NCI-H524 treated with DMSO at 0.1 percent for 48 hours (cell line): ENCODE measurements at regions not wholly inside any gene's neighbourhood (a gene's known extent, or its start where the extent isn't known, plus 50 kb on each side); places are given as distances from the start of the nearest gene placed in this dataset.
"Not testable (repeated sequence)": the region's sequence is repeated elsewhere in the genome, so short reads cannot be mapped to it uniquely, and the experiment has no call there.

ENCODE experiments used
- DNase-seq: peaks from one replicate; lab custom pipeline; 2025; lab: John Stamatoyannopoulos, UW

DNA sequence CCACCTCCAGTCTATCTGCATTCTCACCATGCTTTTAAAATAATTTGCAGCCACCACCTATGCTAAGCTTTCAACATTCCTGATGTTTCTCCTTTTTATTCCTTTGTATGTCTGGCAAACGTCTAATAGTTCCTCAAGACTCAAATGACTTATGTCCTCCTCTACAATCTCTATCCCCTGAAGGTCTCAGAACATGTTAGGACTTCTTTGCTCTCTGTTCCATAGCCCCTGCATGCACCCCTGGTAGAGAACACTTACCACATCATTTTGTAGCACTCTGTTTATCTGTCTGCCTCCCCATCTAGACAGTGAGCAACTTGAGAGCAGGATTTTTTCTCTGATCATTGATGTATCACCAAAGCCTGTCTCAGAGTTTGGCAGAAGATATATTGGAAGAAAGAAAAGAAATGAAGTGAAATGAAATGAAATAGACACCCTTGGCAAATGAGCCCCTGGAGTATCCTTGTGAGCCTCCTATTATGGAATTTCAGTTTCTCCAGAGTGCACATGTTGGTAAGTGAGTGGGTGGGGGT, 1231.2 kb upstream of the FLRT2 start:
- DNase-seq: no peak

DNA sequence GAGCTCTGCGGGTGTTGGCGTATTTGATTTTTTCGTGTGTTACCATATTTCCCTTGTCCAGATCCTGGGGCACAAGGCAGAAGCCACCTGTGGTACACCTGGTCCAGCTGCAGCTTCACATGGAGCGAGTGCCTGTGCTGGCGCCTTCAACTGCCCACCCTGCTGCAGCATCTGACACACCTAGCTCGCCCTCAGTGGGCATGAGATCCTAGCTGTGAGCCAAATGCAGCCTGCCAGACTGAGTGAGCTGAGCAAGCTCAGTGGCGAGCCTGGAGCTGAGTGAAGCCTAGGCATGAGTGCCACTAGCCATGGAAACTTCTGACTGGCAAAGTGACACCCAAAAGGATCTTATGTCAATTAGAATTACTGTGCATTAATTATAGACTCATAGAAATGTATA, 1226.8 kb upstream of the FLRT2 start:
- no peak for DNase-seq

DNA sequence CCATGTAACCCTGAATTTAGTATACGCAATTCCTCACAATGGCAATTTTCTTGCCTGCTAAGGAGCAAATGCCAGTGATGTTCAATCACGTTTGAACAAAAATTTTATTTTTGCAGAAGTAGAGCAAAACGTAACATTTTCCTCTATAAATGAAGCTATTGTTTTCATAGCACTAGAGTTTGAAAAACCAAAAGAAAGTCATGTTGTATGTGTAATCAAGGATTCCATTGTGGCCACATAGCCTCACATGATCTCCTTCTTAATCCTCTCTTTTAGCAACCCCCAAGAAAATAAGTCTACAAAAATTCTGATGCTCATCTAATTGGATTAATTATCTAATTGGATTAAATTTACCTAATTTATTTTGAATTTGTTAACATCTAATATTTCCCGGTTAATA, 1217.4 kb upstream of the FLRT2 start:
- no peak for DNase-seq

DNA sequence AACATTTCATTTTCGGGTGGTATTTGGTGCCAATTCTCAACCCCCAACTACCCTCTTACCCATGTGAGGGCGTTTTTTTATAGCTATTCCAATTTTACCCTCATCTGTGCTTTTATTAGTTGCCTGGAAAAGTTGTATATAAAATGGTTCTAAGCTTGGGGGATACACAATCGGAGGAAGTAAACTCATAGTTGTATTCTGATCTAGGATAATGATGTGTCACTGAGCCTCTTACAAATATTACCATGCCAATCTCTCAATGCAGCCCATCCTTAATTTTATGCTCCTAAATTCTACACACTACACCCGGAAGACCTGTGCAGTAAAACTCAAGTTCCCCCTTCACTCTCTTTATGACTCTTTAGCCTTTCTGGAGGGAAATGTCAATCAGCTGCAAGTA, 1206.5 kb upstream of the FLRT2 start:
- no peak for DNase-seq

DNA sequence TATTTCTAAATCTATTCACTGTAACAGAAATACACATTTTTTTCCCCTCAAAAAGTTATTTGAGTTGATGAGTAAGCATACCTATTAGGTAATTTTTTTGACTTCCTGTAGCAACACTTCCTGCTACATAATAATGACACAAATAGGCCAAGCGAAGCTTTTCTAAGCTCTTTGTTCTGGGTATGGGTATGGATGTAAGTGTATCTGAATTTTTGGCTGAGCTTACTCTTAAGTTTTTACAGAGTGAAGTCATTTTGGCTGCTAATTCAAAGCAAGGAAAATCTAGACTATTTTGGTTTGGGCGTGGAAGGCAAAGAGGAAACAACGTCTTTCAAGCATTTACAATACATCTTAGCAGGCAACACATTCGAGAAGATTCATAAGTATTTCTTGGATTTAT, 1206.0 kb upstream of the FLRT2 start:
- no peak for DNase-seq

DNA sequence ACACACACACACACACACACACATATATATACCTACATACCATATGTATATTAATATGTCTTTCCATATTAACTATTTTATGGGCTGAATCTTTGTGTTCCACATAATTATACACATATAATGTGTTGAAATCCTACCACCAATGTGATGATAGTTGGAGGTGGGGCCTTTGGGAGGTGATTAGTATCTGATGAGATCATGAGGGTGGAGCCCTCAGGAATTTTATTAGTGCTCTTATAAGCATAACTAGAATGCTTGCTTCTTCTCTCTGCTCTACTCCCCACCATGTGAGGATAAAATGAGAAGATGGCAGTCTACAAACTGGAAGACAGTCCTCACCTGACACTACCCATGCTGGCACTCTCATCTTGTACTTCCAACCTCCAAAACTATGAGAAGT, 1193.5 kb upstream of the FLRT2 start:
- no peak for DNase-seq

DNA sequence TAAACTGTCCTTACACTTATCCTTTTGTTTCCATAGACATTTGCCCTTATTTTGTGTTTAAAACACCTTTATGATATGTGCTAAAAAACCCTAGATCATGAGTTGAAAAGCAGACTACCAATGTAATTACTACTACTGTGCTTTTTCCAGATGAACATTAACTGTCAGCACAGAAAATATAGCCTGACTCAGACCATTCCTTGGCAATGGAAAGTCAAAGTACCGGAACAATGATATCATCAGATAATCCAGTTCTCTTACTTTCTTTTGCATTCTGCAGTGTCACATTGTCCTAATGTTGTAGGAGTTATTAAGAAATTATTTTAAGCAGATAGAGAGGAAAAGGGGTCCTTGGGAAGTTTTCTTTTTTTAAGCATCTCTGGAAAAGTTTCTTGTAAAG, 1189.0 kb upstream of the FLRT2 start:
- DNase-seq: no peak

DNA sequence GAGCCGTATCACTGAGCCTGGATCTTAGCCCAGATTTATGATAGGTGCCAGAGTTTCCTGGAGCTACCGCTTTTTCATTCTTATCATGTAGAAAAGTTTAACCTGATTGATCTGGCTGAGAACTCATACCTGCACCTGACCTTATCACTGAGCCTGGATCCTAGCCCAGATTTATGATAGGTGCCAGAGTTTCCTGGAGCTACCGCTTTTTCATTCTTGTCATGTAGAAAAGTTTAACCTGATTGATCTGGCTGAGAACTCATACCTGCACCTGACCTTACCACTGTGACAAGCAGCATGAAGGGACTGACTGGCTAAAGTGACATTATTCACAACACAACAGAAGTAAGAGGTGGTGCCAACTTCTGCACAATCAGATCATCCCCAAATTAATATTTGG, 1188.1 kb upstream of the FLRT2 start:
- not testable (repeated sequence) for DNase-seq

DNA sequence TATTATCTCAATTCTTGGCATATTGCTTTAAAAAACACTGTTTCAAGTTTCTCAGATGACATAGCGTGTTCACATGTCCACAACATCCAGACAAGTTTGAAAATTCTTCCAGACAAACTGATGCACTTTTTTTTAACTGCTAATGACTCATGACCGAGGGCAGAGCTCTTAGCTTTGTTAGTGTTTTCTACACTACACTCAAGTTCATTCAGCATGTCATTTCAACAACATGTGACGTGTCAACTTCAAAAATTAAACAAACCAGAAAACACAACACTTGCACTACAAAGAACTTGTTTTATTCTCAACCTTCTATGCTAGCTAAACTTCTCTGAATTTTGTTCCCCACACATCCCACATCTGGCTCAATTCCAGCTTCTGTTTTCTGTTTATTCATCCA, 1186.3 kb upstream of the FLRT2 start:
- no peak for DNase-seq

DNA sequence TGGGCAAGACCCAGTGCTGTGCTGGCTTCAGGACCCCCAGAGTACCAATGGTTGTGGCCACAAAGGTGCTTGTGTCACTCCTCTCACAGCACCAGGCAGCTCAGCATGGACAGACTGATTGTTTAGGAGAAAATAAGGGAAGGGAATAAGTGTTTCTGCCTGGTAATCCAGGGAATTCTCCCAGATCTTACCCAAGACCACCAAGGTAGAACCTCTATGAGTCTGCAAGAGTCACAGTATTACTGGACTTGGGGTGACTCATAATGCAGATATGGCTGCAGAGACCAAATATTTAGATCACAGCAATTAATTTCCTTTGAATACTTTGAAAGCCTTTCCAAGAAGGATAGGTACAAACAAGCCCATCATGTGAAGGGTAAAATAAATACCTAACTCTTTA, 1178.3 kb upstream of the FLRT2 start:
- no peak for DNase-seq

DNA sequence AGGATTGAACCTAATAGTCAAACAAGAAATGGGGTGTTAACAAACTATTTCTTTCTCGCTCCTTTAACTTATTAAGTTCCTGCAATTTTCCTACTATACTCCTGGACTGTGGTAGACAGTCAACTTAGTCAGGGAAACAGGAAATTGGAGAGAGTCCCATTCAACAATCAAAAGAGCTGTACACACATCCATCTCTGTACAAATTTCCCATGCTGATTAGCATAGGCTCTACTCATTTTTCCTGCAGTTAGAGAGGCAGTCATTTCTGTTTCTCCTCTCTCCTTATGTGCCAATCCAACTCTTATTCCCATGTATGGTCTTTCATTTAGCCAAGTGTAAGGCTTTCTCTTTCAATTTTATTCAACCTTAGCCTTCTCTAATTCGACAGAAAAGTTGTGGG, 1168.5 kb upstream of the FLRT2 start:
- no peak for DNase-seq

DNA sequence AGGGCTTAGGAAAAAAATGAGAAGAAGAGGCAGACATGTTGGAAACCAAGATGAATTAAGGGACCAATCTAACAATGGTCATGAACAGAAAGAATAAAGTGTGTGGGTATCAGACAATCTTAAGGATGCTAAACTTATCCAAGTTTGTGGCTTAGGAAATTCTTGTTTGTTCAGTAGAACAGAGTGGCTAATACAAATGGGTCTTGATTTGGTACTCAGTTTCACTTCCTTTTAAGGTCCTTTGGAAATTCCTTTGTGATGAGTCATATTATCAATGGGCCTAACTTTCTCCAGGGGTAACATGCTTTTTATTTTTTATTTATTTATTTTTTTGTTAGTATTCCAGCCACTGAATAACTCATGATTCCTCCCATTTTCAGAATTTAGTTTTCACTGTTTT, 1154.7 kb upstream of the FLRT2 start:
- DNase-seq: no peak

DNA sequence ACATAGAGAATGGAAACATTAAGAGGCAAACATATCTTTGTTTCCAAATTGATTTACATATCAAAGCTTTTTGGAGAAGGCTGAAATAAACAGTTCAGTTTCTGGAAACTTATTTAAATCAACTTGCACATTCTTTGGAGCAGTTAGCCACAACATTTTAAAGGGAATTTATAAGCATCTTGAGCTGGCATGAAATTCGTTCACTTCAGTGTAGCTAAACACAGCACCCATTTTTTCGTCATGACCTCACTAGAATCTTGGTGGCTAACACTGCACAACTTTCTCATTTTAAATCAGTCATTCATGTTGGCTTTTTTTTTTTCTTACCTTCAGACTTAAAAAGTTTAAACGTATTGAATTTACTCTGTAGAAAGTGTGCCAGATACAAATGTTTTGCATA, 1139.9 kb upstream of the FLRT2 start:
- DNase-seq: no peak

DNA sequence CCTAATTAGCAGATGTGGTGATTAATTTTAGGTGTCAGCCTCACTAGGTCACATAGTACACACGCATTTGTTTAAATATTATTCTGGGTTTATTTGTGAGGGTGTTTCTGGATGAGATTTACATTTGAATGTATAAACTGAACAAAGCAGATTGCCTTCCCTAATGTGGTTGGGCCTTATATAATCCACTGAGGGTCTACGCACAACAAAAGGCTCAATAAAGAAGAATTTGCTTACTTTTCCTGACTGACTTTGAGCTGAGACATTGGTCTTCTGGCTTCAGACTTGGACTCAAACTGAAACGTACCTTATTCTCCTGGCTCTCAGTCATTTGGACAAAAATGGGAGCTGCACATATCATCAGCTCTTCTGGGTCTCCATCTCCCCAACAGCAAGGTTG, 1132.3 kb upstream of the FLRT2 start:
- no peak for DNase-seq

DNA sequence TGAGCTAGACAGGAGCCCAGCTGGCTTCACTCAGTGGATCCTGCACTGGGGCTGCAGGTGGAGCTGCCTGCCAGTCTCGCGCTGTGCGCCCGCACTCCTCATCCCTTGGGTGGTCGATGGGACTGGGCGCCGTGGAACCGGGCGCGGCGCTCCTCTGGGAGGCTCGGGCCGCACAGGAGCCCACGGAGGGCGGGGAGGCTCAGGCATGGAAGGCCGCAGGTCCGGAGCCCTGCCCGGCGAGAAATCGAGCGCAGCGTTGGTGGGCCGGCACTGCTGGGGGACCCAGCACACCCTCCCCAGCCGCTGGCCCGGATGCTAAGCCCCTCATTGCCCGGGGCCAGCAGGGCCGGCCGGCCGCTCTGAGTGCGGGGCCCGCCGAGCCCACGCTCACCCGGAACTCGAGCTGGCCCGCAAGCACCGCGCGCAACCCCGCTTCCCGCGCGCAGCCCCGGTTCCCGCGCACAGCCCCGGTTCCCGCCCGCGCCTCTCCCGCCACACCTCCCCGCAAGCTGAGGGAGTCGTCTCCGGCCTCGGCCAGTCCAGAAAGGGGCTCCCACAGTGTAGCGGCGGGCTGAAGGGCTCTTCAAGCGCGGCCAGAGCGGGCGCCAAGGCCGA, 1130.5 kb upstream of the FLRT2 start:
- no peak for DNase-seq

DNA sequence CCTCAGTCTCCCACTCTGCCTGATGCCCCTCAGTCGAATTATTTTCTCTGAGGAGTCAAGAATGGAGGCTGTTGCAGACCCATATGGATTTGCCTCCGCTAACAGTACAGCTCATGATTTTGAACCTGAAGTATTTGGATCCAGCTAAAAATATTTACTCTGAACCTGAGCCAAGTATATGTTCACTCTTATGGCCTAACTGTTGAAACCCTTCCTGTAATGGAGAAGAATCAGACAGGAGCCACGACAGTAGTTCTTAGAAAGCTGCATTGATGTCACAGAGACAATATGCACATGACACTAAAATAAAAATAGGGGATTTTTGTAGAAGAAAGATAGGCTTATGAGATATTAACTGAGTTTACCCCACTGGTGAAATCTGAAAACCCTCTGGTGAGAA, 1128.3 kb upstream of the FLRT2 start:
- DNase-seq: no peak

DNA sequence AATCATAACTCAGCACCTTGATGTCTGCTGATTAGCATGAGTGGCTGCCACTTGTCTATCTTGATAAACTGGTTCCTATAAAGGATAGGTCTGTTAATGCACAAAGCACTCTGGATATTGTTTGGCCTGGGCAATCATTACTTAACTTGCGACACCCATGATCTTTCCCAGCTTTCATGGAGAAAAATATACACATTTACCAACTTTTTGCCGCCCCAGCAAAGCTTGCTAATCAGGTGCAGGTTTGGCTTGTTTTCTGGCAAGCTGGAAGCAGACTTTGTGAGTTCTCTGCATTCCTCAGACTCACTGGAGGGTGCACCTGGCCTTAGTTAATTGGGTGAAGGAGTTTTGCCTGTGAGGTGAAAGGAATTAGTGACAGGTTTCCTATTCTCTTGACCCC, 1126.4 kb upstream of the FLRT2 start:
- no peak for DNase-seq

DNA sequence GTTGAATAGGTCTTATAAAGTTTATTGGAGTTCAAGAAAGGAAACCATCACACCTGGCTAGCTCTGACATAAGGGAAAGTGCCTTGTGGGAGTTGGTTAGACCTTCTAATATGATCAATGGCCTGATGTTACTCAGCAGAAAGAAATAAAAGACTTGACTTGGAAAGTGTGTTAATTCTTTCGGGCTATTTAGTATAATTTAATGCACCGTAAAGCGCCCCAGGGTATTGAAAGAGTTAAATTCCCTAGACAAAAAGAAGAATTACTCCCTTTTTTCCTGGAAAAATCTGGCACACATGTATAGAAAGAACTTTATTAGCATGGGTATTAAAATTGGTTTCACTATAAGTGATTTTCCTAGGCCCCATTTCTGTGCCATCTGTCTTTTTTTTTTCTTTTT, 1125.7 kb upstream of the FLRT2 start:
- DNase-seq: no peak

DNA sequence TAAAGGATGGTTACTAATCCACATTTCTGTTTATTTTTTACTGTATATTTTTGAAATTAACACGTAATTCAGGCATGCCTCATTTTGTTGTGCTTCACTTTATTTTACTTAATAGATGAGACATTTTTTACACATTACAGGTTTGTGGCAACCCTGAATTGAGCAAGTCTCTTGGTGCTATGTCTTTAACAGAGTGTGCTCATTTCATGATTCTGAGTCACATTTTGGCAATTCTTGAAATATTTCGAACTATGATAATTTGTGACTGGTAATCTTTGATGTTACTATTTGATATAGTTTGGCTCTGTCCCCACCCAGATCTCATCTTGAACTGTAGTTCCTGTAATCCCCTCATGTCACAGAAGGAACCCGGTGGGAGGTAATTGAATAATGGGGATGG, 1120.5 kb upstream of the FLRT2 start:
- DNase-seq: no peak

DNA sequence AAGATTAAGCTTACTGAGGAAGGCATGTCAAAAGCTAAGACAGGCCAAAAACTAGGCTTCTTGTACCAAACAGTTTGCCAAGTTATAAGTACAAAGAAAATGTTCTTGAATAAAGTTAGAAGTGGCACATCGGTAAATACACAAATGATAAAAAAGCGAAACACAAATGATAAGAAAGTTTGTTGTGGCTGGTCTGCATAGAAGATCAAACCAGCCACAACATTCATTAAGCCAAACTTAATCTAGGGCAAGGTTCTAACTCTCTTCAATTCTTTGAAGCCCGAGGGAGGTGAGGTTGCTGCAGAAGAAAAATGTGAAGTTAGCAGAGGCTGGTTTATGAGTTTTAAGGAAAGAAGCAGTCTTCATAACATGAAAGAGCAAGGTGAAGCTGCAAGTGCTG, 1119.6 kb upstream of the FLRT2 start:
- no peak for DNase-seq

DNA sequence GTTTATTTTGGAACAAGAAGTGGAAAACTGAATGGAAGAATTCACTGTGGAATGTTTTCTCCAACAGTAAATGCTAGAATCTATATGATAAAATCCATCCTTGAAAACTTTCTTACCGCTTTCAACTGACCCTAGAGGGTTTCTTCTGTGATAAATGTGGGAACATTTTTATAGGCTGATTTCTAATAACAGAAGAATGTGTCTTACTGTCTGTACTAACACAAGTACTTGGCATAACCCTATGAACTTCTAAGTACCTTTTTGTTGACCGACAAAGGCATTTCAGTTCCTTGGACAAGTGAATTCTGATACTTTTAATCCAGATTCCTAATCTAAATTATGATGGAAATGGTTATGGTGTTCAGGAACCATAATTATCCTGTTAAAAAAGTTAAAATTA, 1109.7 kb upstream of the FLRT2 start:
- no peak for DNase-seq

DNA sequence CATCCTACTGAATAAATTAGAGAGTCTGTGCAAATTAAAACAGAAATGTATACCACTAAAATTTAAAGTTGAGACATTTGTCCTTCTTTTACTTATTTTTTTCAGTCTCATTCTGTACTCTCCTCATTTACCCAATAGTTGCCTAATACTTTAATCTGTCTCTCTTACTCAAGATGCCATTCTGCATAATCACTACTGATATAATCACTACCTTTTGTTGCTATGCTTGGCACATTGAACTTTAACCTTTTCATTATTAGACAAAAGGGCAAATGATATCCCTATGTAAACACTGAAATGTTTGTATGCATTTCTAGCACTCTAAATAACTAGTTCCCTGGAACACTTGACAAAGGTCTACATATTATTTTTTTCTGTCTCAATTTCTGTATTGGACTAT, 1108.3 kb upstream of the FLRT2 start:
- DNase-seq: no peak

DNA sequence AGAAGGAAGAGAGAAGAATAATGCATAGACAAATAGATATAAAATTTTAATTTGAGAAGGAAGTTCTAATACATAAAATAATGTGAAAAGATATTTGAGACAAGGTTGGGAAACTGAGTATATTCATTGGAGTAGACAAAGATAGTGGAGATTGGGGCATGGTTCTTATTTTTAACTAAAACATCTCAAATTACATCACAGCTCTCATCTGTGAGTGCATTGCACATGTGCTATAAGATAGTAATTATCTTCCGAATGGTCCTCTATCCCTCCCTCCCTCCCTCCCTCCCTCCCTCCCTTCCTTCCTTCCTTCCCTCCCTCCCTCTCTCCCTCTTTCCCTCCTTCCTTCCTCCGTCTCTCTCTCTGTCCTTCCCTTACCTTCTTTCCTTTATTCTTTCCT, 1104.0 kb upstream of the FLRT2 start:
- DNase-seq: no peak

DNA sequence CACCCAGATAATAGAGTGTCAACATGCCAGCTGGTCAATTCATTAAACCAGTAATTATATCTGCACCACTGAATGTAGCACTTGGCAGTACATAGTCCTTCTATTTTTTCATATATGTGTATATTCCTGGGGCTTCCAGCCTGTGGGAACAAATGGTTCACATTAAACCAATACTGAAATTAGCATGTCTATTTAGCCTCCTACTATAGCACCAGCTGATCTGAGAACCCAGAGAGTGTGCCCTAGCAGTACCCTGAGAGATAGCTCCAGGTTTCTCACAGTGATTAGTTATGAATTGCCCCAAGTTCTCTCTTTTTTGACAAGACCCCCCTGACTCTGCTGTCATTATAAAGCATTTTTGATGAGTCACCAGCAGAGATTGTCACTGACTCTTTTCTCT, 1097.3 kb upstream of the FLRT2 start:
- no peak for DNase-seq

DNA sequence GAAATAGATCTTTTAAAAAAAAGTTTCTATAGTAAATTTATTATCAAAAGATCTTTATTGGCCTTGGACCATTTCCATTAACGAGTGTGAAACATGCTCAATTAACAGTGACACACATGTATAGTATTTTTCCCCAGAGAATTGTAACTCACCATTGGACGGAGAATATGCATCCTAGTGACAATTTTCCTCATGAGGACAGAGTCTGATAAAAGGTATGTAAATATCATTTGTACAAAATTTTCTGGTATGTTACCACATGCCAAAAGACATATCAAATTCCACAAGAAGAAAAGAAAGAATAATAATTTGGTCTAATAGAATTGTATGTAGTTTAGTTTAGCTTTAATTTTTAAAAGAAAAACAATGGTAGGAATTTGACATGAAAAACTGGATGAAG, 1096.0 kb upstream of the FLRT2 start:
- DNase-seq: no peak
